HepG2 (cell line): ENCODE measurements at regions not wholly inside any gene's neighbourhood (a gene's known extent, or its start where the extent isn't known, plus 50 kb on each side); places are given as distances from the start of the nearest gene placed in this dataset.

Experiments
- ATAC-seq: fragments of 200-7000 bp; cut with Tn5 transposase; 3 replicates; pipeline ENCODE4 v1.9.1; 2020; ENCODE audit warnings: mild to moderate bottlenecking, moderate library complexity
- BruUV-seq: library from RNA; stranded (reverse); fragments of 400-500 nt; replicated peaks from 2 replicates; lab custom pipeline; 2021; lab: Mats Ljungman, UMichigan
- CTCF ChIA-PET: fragments of 300-600 bp; formaldehyde crosslinking; extraction: SDS; loops from one replicate; lab custom pipeline; 2021; ENCODE audit warnings: low total read pairs, inconsistent platforms, low intra/inter-chr PET ratio; lab: Yijun Ruan, JAX
- POLR2A ChIA-PET: fragments of 350-600 bp; sonication (Branson Sonifier 250); formaldehyde crosslinking; loops from one replicate; lab custom pipeline; 2020; ENCODE audit warnings: antibody characterized with exemption, inconsistent platforms; lab: Yijun Ruan, JAX
- DNase-seq: peaks from one replicate; pipeline ENCODE4 v3.0.0-alpha.2; 2015; ENCODE audit warnings: low spot score
- FAIRE-seq: peaks from 3 replicates; lab custom pipeline; 2011; peaks lifted over from hg19 to GRCh38; lab: Jason Lieb, UNC
- H2AFZ ChIP-seq: one replicate; pipeline ENCODE4 v1.6.1; 2011; ENCODE audit warnings: low read length, inconsistent platforms
- H3K27ac ChIP-seq: fragments of 300-600 bp; 3 replicates; pipeline ENCODE4 v1.8.0; 2011; ENCODE audit warnings: mixed run types, mild to moderate bottlenecking, mixed read lengths, low read length, inconsistent platforms; ENCODE audit not compliant: insufficient read depth; ENCODE audit errors: extremely low read length
- H3K27me3 ChIP-seq, 2 experiments: fragments of 200-600 bp in 1 of 2; 2 replicates in 1 of 2; 3 replicates in 1 of 2; pipeline versions ENCODE4 v1.6.0 to v1.8.0; 2011; ENCODE audit warnings: low read length in 2 of 2, mild to moderate bottlenecking in 2 of 2, moderate library complexity in 2 of 2, inconsistent platforms in 1 of 2; ENCODE audit not compliant: insufficient read depth in 2 of 2, control insufficient read depth in 1 of 2
- H3K36me3 ChIP-seq, 2 experiments: fragments of 200-600 bp in 1 of 2; replicated peaks in 1 of 2; 2 replicates in 1 of 2; 3 replicates in 1 of 2; pipeline versions ENCODE4 v1.5.1 to v1.8.0; 2011; ENCODE audit warnings: low read length in 2 of 2, inconsistent platforms in 1 of 2; ENCODE audit not compliant: insufficient read depth in 2 of 2, control insufficient read depth in 1 of 2
- H3K4me1 ChIP-seq: 2 replicates; pipeline ENCODE4 v1.5.1; 2012; ENCODE audit warnings: low read length, inconsistent platforms; ENCODE audit not compliant: insufficient read depth
- H3K4me2 ChIP-seq: 2 replicates; pipeline ENCODE4 v1.6.0; 2011; ENCODE audit warnings: low read depth, low read length, inconsistent platforms
- H3K4me3 ChIP-seq, 3 experiments: fragments of 200-600 bp in 1 of 3; sonication (generic), shearing (Covaris generic) in 1 of 3; replicated peaks in 1 of 3; 2 replicates each; pipeline ENCODE4 v1.5.1; 2011 to 2016; ENCODE audit warnings: low read length in 3 of 3, inconsistent platforms in 2 of 3, low read depth in 2 of 3, mild to moderate bottlenecking in 2 of 3, control low read depth in 1 of 3, mixed read lengths in 1 of 3; ENCODE audit not compliant: insufficient read depth in 1 of 3
- H3K79me2 ChIP-seq: one replicate; pipeline ENCODE4 v1.6.1; 2011; ENCODE audit warnings: low read length, inconsistent platforms; ENCODE audit not compliant: insufficient read depth
- H3K9ac ChIP-seq: 2 replicates; pipeline ENCODE4 v1.6.0; 2011; ENCODE audit warnings: mild to moderate bottlenecking, low read depth, low read length, inconsistent platforms; ENCODE audit not compliant: insufficient read depth
- H3K9me3 ChIP-seq: 2 replicates; pipeline ENCODE4 v1.5.1; 2012; ENCODE audit warnings: mild to moderate bottlenecking, low read length
- H4K20me1 ChIP-seq: 2 replicates; pipeline ENCODE4 v1.6.0; 2011; ENCODE audit warnings: inconsistent platforms, mild to moderate bottlenecking, low read length, moderate library complexity; ENCODE audit not compliant: insufficient read depth
- CEBPB ChIP-seq: IDR thresholded peaks from 2 replicates; pipeline ENCODE4 v1.6.1; 2011; ENCODE audit warnings: low read depth, low read length, improper control_type of control experiment, borderline replicate concordance
- CEBPG ChIP-seq: IDR thresholded peaks from 2 replicates; pipeline ENCODE4 v1.6.1; 2016
- CREB1 ChIP-seq, 2 experiments: fragments of 450-650 bp in 1 of 2; IDR thresholded peaks; 2 replicates each; pipeline ENCODE4 v1.6.1; 2016 to 2017; ENCODE audit warnings: control low read depth in 1 of 2, mild to moderate bottlenecking in 1 of 2, missing compliant biosample characterization in 1 of 2, missing genetic modification characterization in 1 of 2
- FOXO1 ChIP-seq: sonication (generic); formaldehyde crosslinking; IDR thresholded peaks from 2 replicates; pipeline ENCODE4 v1.4.0; 2020; ENCODE audit warnings: missing genetic modification reagents
- GATAD2A ChIP-seq: IDR thresholded peaks from 2 replicates; pipeline ENCODE4 v1.6.1; 2016
- HOXA7 ChIP-seq: sonication (generic); formaldehyde crosslinking; IDR thresholded peaks from 2 replicates; pipeline ENCODE4 v1.8.1; 2022; ENCODE audit warnings: mild to moderate bottlenecking, missing genetic modification reagents, moderate library complexity
- HOXD1 ChIP-seq: sonication (generic); formaldehyde crosslinking; IDR thresholded peaks from 2 replicates; pipeline ENCODE4 v1.5.0; 2020; ENCODE audit warnings: missing genetic modification reagents
- JUN ChIP-seq: sonication (generic); formaldehyde crosslinking; IDR thresholded peaks from 2 replicates; pipeline ENCODE4 v1.4.0; 2020; ENCODE audit warnings: mild to moderate bottlenecking, missing genetic modification reagents
- JUNB ChIP-seq: sonication (generic); formaldehyde crosslinking; IDR thresholded peaks from 2 replicates; pipeline ENCODE4 v1.8.0; 2022; ENCODE audit warnings: missing genetic modification reagents, mild to moderate bottlenecking, borderline replicate concordance
- KLF11 ChIP-seq: IDR thresholded peaks from 2 replicates; pipeline ENCODE4 v1.6.1; 2016; ENCODE audit warnings: missing compliant biosample characterization
- REPIN1 ChIP-seq: sonication (generic); formaldehyde crosslinking; IDR thresholded peaks from 2 replicates; pipeline ENCODE4 v1.8.0; 2022; ENCODE audit warnings: missing genetic modification reagents, low read depth, mild to moderate bottlenecking, borderline replicate concordance
- SAFB2 ChIP-seq: sonication (generic); formaldehyde crosslinking; IDR thresholded peaks from 2 replicates; pipeline ENCODE4 v1.5.1; 2020; ENCODE audit warnings: missing genetic modification reagents, low read depth, mild to moderate bottlenecking, borderline replicate concordance
- SMYD3 ChIP-seq: sonication (generic); formaldehyde crosslinking; IDR thresholded peaks from 2 replicates; pipeline ENCODE4 v1.8.1; 2023; ENCODE audit warnings: mild to moderate bottlenecking, missing genetic modification reagents
- SNAI1 ChIP-seq: sonication (generic); formaldehyde crosslinking; IDR thresholded peaks from 2 replicates; pipeline ENCODE4 v1.5.0; 2020; ENCODE audit warnings: mild to moderate bottlenecking, missing genetic modification reagents, borderline replicate concordance
- ZNF20 ChIP-seq: sonication (generic); formaldehyde crosslinking; IDR thresholded peaks from 2 replicates; pipeline ENCODE4 v1.4.0; 2020; ENCODE audit warnings: mild to moderate bottlenecking, moderate library complexity, missing genetic modification reagents
- ZNF350 ChIP-seq: sonication (generic); formaldehyde crosslinking; IDR thresholded peaks from 2 replicates; pipeline ENCODE4 v1.4.0; 2020; ENCODE audit warnings: mild to moderate bottlenecking, low read depth, missing genetic modification reagents, borderline replicate concordance
- ZNF430 ChIP-seq: sonication (generic); formaldehyde crosslinking; IDR thresholded peaks from 2 replicates; pipeline ENCODE4 v1.9.0; 2021; ENCODE audit warnings: mild to moderate bottlenecking, missing genetic modification reagents
- ZNF431 ChIP-seq: sonication (generic); formaldehyde crosslinking; IDR thresholded peaks from 2 replicates; pipeline ENCODE4 v1.9.0; 2022; ENCODE audit warnings: missing genetic modification reagents, low read depth, mild to moderate bottlenecking, borderline replicate concordance
- ZNF616 ChIP-seq: sonication (generic); formaldehyde crosslinking; IDR thresholded peaks from 2 replicates; pipeline ENCODE4 v1.5.0; 2020; ENCODE audit warnings: low read depth, mild to moderate bottlenecking, missing genetic modification reagents
- ZNF674 ChIP-seq: sonication (generic); formaldehyde crosslinking; IDR thresholded peaks from 2 replicates; pipeline ENCODE4 v1.5.0; 2020; ENCODE audit warnings: low read depth, mild to moderate bottlenecking, missing genetic modification reagents
- ZNF816 ChIP-seq: sonication (generic); formaldehyde crosslinking; IDR thresholded peaks from 2 replicates; pipeline ENCODE4 v1.8.0; 2022; ENCODE audit warnings: missing genetic modification reagents, mild to moderate bottlenecking, borderline replicate concordance
- WGBS: methylation state at CpG from one replicate; pipeline ENCODE4 v1.1.6; 2017; ENCODE audit warnings: low lambda C conversion rate; 5-methylcytosine and 5-hydroxymethylcytosine counted together
- in situ Hi-C: cut with HindIII; loops from 2 replicates; pipeline ENCODE4 v1.10.0; 2017; ENCODE audit warnings: low pct_unique_long_range_greater_than_20kb; ENCODE audit not compliant: extremely low pct_ligation_motif_present
- intact Hi-C: fragments of 100-400 bp; cut with micrococcal nuclease; formaldehyde crosslinking; loops from one replicate; pipeline ENCODE4 v1.10.0; 2022; ENCODE audit not compliant: unreplicated experiment
- TF ChIP-seq, protein P1 (sequence below): IDR thresholded peaks from 2 replicates; pipeline ENCODE4 v1.6.1; 2016
- TF ChIP-seq, protein P2 (sequence below): sonication (generic); formaldehyde crosslinking; IDR thresholded peaks from 2 replicates; pipeline ENCODE4 v1.4.0; 2020; ENCODE audit warnings: low read depth, mild to moderate bottlenecking, missing genetic modification reagents

DNA sequence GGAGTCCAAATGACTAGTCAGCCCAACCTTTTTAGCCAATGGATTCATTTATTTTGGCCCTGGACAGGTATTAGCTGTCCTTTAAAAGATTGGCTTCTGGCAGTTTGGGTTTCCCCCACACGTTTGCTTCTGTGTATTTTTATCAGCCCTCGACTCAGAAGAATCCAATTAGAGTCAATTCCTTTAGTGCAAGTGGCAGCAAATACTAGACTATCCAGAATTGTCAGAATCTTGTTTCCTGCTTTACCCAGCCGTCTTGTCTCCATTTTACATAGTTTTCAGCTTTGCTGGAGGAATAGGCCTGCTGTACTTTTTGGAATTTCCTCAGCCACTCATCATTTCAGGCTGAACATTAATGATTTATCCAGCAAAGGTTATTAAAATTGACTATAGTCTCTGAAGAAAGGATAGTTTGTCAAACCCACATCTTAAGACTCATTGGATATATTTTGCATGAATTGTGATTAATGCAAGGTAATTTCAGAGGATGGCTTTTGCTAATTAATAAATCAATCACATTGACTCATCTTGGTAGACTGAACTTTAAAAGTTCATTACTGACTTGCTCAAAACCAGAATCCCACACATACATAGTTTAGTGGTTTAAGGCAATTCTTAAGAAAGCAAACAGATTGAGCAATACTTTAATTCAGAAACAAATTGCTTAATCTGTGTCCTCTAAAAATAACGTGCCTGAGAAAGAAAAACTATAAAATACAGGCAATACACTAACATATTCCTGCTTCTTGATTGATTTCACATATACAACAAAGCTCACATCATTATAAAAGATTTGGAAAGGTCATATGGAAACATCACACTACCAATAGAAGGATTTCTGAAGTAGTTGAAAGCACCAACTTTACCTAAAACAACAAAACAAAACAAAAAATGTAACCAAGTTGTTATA is 62.9 kb upstream of the ZNF217 start:
- no peaks in the 10 kb centered on the region for H3K9me3 ChIP-seq
- ChIA-PET CTCF (no interaction called here), POLR2A (interaction anchor here (0.6 to 1.6 kb wide), 3 partner anchors 14 to 63 kb away, joined by 3 read pairs; partner anchors contain the start of gene ZNF217)
- no peaks in the 10 kb centered on the region for H3K79me2 ChIP-seq
- 50% methylated on average over 4 of the region's 4 CpGs for WGBS
- peaks cover 76% of the 10 kb centered on the region for H3K4me1 ChIP-seq
- no peak overlapping the region for H3K9ac ChIP-seq
- FAIRE-seq, result no peak
- H3K4me3 ChIP-seq, result no peak overlapping the region
- intact Hi-C loops (no loop called here), in situ Hi-C loops (no loop called here)
- no peaks in the 10 kb centered on the region for H3K36me3 ChIP-seq
- ATAC-seq, result no peak
- H3K4me2 ChIP-seq, result no peak overlapping the region
- H4K20me1 ChIP-seq, result no peaks in the 10 kb centered on the region
- no TSS peak for BruUV-seq
- no peaks in the 10 kb centered on the region for H3K27me3 ChIP-seq
- peak overlapping the region; percentile 30 for H2AFZ ChIP-seq
- H3K27ac ChIP-seq, result no peak overlapping the region
- DNase-seq, result no peak
- TF ChIP-seq JUNB (CRISPR knock-in tag), result no peak
- TF ChIP-seq ZNF674 (CRISPR knock-in tag), result no peak
- TF ChIP-seq HOXD1, result no peak
- 0 out of 2 replicates have a peak, but pooled peaks have one; percentile 18 for TF ChIP-seq ZNF816
- TF ChIP-seq ZNF616 (CRISPR knock-in tag), result no peak
- no peak for TF ChIP-seq ZNF431 (CRISPR knock-in tag)
- TF ChIP-seq, protein P1, sequence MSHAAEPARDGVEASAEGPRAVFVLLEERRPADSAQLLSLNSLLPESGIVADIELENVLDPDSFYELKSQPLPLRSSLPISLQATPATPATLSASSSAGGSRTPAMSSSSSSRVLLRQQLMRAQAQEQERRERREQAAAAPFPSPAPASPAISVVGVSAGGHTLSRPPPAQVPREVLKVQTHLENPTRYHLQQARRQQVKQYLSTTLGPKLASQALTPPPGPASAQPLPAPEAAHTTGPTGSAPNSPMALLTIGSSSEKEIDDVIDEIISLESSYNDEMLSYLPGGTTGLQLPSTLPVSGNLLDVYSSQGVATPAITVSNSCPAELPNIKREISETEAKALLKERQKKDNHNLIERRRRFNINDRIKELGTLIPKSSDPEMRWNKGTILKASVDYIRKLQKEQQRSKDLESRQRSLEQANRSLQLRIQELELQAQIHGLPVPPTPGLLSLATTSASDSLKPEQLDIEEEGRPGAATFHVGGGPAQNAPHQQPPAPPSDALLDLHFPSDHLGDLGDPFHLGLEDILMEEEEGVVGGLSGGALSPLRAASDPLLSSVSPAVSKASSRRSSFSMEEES (CRISPR knock-in tag), result no peak
- no peak for TF ChIP-seq FOXO1 (CRISPR knock-in tag)
- TF ChIP-seq ZNF430, result no peak
- TF ChIP-seq ZNF350, result no peak
- TF ChIP-seq REPIN1, result no peak
- no peak for TF ChIP-seq SAFB2 (CRISPR knock-in tag)
- TF ChIP-seq SNAI1 (CRISPR knock-in tag), result no peak
- TF ChIP-seq HOXA7 (CRISPR knock-in tag), result no peak
- no peak for TF ChIP-seq ZNF20 (CRISPR knock-in tag)
- no peak for TF ChIP-seq GATAD2A (CRISPR knock-in tag)
- TF ChIP-seq SMYD3, result 0 out of 2 replicates have a peak, but pooled peaks have one; percentile 53
- TF ChIP-seq CEBPB, result peak; percentile 86
- TF ChIP-seq, protein P2, sequence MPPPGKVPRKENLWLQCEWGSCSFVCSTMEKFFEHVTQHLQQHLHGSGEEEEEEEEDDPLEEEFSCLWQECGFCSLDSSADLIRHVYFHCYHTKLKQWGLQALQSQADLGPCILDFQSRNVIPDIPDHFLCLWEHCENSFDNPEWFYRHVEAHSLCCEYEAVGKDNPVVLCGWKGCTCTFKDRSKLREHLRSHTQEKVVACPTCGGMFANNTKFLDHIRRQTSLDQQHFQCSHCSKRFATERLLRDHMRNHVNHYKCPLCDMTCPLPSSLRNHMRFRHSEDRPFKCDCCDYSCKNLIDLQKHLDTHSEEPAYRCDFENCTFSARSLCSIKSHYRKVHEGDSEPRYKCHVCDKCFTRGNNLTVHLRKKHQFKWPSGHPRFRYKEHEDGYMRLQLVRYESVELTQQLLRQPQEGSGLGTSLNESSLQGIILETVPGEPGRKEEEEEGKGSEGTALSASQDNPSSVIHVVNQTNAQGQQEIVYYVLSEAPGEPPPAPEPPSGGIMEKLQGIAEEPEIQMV (CRISPR knock-in tag), result no peak
- peak; percentile 68 for TF ChIP-seq CEBPG (CRISPR knock-in tag)
- no peak for TF ChIP-seq CREB1 (IDR thresholded peaks at IDR 0.05)
- peak; percentile 5; the same call in 1 of the 2 replicates for TF ChIP-seq CREB1 (CRISPR knock-in tag; IDR thresholded peaks at IDR 0.05)
- TF ChIP-seq JUN (CRISPR knock-in tag), result no peak
- TF ChIP-seq KLF11, result no peak
